Neural cell (in vitro differentiated cells): ENCODE measurements at regions not wholly inside any gene's neighbourhood (a gene's known extent, or its start where the extent isn't known, plus 50 kb on each side); places are given as distances from the start of the nearest gene placed in this dataset.

ENCODE experiments used
- H2AFZ ChIP-seq: fragments of 200-600, 300-800 bp; sonication (generic), shearing (Covaris generic); 2 replicates; pipeline ENCODE4 v1.6.0; 2014; ENCODE audit warnings: low read depth, mild to moderate bottlenecking, antibody characterized with exemption, low read length, moderate library complexity
- H3F3A ChIP-seq: fragments of 200-600 bp; shearing (Covaris generic); 2 replicates; pipeline ENCODE4 v1.6.1; 2016; ENCODE audit warnings: mild to moderate bottlenecking, moderate library complexity, mixed read lengths, antibody characterized with exemption, low read length; ENCODE audit not compliant: insufficient read depth, poor library complexity, severe bottlenecking
- H3K27ac ChIP-seq: fragments of 200-600, 300-800 bp; sonication (generic), shearing (Covaris generic); 2 replicates; pipeline ENCODE4 v1.5.1; 2014; ENCODE audit warnings: mild to moderate bottlenecking, low read length, moderate library complexity
- H3K27me3 ChIP-seq: fragments of 300-800, 200-600 bp; sonication (generic), shearing (Covaris generic); 2 replicates; pipeline ENCODE4 v1.6.0; 2014; ENCODE audit warnings: mild to moderate bottlenecking, low read depth, low read length, moderate library complexity; ENCODE audit not compliant: insufficient read depth
- H3K36me3 ChIP-seq: fragments of 300-800, 200-600 bp; sonication (generic), shearing (Covaris generic); 2 replicates; pipeline ENCODE4 v1.5.1; 2014; ENCODE audit warnings: mild to moderate bottlenecking, antibody characterized with exemption, low read length, moderate library complexity; ENCODE audit not compliant: insufficient read depth
- H3K4me2 ChIP-seq: fragments of 300-800, 200-600 bp; sonication (generic), shearing (Covaris generic); 2 replicates; pipeline ENCODE4 v1.6.0; 2014; ENCODE audit warnings: mild to moderate bottlenecking, low read length
- H3K4me3 ChIP-seq: fragments of 300-800, 200-600 bp; sonication (generic), shearing (Covaris generic); 2 replicates; pipeline ENCODE4 v1.5.1; 2014; ENCODE audit warnings: mild to moderate bottlenecking, low read length, moderate library complexity
- H3K79me2 ChIP-seq: fragments of 200-600 bp; shearing (Covaris generic); replicated peaks from 2 replicates; pipeline ENCODE4 v1.6.0; 2014; ENCODE audit warnings: mild to moderate bottlenecking, low read length, moderate library complexity; ENCODE audit not compliant: insufficient read depth
- H3K9ac ChIP-seq: fragments of 300-800, 200-600 bp; sonication (generic), shearing (Covaris generic); 2 replicates; pipeline ENCODE4 v1.6.1; 2016; ENCODE audit warnings: mild to moderate bottlenecking, low read length, mixed read lengths
- H3K9me2 ChIP-seq: fragments of 200-600 bp; shearing (Covaris generic); 2 replicates; pipeline ENCODE4 v1.6.1; 2016; ENCODE audit warnings: mild to moderate bottlenecking, low read length, mixed read lengths; ENCODE audit not compliant: insufficient read depth
- H3K9me3 ChIP-seq: fragments of 200-600, 300-800 bp; sonication (generic), shearing (Covaris generic); 2 replicates; pipeline ENCODE4 v1.6.1; 2016; ENCODE audit warnings: mild to moderate bottlenecking, mixed run types, low read length, moderate library complexity, mixed read lengths
- H4K20me1 ChIP-seq: fragments of 200-600 bp; shearing (Covaris generic); 2 replicates; pipeline ENCODE4 v1.6.1; 2016; ENCODE audit warnings: mild to moderate bottlenecking, mixed run types; ENCODE audit not compliant: insufficient read depth
- EP300 ChIP-seq: fragments of 450-650 bp; conservative IDR thresholded peaks from 2 replicates; pipeline ENCODE4 v1.6.1; 2014; ENCODE audit warnings: antibody characterized with exemption, mild to moderate bottlenecking, moderate library complexity; ENCODE audit not compliant: poor library complexity, severe bottlenecking
- EZH2 ChIP-seq: fragments of 200-600, 300-800 bp; shearing (Covaris generic), sonication (generic); IDR thresholded peaks from 2 replicates; pipeline ENCODE4 v1.6.1; 2014; ENCODE audit warnings: antibody characterized with exemption, low read length, borderline replicate concordance, mild to moderate bottlenecking; ENCODE audit not compliant: insufficient read depth, poor library complexity, severe bottlenecking
- MXI1 ChIP-seq: fragments of 450-650 bp; conservative IDR thresholded peaks from 2 replicates; pipeline ENCODE4 v1.6.1; 2014; ENCODE audit warnings: antibody characterized with exemption, mild to moderate bottlenecking; ENCODE audit not compliant: poor library complexity, severe bottlenecking
- POLR2AphosphoS5 ChIP-seq: IDR thresholded peaks from 2 replicates; pipeline ENCODE4 v1.6.1; 2012
- RAD21 ChIP-seq: fragments of 450-650 bp; conservative IDR thresholded peaks from 2 replicates; pipeline ENCODE4 v1.6.1; 2014; ENCODE audit warnings: antibody characterized with exemption, mild to moderate bottlenecking, moderate library complexity
- SMC3 ChIP-seq: fragments of 450-650 bp; conservative IDR thresholded peaks from 2 replicates; pipeline ENCODE4 v1.6.1; 2014; ENCODE audit warnings: antibody characterized with exemption, mild to moderate bottlenecking, moderate library complexity; ENCODE audit not compliant: poor library complexity
- TAF1 ChIP-seq: IDR thresholded peaks from 2 replicates; pipeline ENCODE4 v1.6.1; 2012; ENCODE audit warnings: low read depth
- TF ChIP-seq, protein P1 (sequence below): fragments of 450-650 bp; IDR thresholded peaks from 2 replicates; pipeline ENCODE4 v1.5.1; 2014; ENCODE audit warnings: antibody characterized with exemption, mild to moderate bottlenecking, moderate library complexity; ENCODE audit not compliant: poor library complexity, severe bottlenecking
- TF ChIP-seq, protein P2 (sequence below): IDR thresholded peaks from 2 replicates; pipeline ENCODE4 v1.6.1; 2012; ENCODE audit warnings: borderline replicate concordance

DNA sequence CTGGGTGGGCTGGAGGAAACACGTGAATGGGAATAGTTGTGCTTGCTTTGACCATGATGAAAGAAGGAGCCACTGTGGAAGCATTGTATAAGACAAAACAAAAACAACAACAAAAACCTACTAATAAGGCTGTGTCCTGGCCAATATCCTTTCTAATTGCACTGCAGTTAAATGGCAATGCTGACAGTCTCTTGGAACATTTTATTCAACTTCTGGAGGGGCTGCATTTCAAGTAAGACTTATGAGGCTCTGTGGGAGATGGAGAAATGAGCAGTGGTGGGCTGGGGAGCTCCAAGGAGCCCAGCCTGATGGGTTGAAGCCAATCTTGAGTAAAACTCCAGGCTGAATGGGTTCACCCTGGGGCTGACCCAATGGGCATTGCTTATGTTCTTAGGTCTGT, 99.8 kb upstream of the ROPN1 start:
- no peaks in the 10 kb centered on the region for H3K36me3 ChIP-seq
- no peak overlapping the region for H2AFZ ChIP-seq
- no peak overlapping the region for H3K4me2 ChIP-seq
- no peaks in the 10 kb centered on the region for H3F3A ChIP-seq
- H3K27ac ChIP-seq: no peak overlapping the region
- peaks cover 28% of the 10 kb centered on the region for H3K79me2 ChIP-seq
- no peaks in the 10 kb centered on the region for H3K9me2 ChIP-seq
- H3K9me3 ChIP-seq: no peaks in the 10 kb centered on the region
- no peak overlapping the region for H3K9ac ChIP-seq
- no peak overlapping the region for H3K4me3 ChIP-seq
- no peaks in the 10 kb centered on the region for H3K27me3 ChIP-seq
- TF ChIP-seq POLR2AphosphoS5 (no peak), SMC3 (no peak)
- TF ChIP-seq, protein P1, sequence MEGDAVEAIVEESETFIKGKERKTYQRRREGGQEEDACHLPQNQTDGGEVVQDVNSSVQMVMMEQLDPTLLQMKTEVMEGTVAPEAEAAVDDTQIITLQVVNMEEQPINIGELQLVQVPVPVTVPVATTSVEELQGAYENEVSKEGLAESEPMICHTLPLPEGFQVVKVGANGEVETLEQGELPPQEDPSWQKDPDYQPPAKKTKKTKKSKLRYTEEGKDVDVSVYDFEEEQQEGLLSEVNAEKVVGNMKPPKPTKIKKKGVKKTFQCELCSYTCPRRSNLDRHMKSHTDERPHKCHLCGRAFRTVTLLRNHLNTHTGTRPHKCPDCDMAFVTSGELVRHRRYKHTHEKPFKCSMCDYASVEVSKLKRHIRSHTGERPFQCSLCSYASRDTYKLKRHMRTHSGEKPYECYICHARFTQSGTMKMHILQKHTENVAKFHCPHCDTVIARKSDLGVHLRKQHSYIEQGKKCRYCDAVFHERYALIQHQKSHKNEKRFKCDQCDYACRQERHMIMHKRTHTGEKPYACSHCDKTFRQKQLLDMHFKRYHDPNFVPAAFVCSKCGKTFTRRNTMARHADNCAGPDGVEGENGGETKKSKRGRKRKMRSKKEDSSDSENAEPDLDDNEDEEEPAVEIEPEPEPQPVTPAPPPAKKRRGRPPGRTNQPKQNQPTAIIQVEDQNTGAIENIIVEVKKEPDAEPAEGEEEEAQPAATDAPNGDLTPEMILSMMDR: no peak
- no peaks in the 10 kb centered on the region for H4K20me1 ChIP-seq

DNA sequence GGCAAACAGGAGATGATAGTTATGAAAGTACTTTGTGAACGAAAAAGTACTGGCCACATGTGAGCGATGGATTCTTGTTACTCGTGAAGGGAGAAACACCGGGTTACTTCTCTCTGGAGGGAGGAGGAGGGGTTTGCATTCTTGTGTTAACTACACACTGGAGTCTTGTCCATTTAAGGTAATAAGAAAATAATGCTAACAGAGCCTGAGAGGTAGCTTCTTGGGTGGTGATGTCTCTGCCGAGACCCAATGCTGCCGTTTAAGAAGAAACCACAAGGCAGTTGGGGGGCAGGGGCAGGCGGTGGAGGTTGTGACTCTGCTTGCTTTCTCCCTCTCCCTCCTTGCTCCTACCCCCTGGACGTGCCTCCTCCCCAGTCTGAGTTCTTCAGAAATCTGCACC, 100.9 kb upstream of the ROPN1 start:
- H3K9me3 ChIP-seq: no peaks in the 10 kb centered on the region
- no peak overlapping the region for H3K4me2 ChIP-seq
- H3F3A ChIP-seq: no peaks in the 10 kb centered on the region
- peaks cover 20% of the 10 kb centered on the region for H3K79me2 ChIP-seq
- no peak overlapping the region for H2AFZ ChIP-seq
- H3K9me2 ChIP-seq: no peaks in the 10 kb centered on the region
- H3K27ac ChIP-seq: no peak overlapping the region
- no peaks in the 10 kb centered on the region for H3K36me3 ChIP-seq
- H3K4me3 ChIP-seq: no peak overlapping the region
- H4K20me1 ChIP-seq: no peaks in the 10 kb centered on the region
- H3K27me3 ChIP-seq: no peaks in the 10 kb centered on the region
- no peak overlapping the region for H3K9ac ChIP-seq
- TF ChIP-seq POLR2AphosphoS5: no peak
- no peak for TF ChIP-seq EZH2
- TF ChIP-seq RAD21: no peak
- no peak for TF ChIP-seq SMC3
- no peak for TF ChIP-seq EP300
- TF ChIP-seq TAF1: no peak
- TF ChIP-seq MXI1: no peak
- TF ChIP-seq, protein P2, sequence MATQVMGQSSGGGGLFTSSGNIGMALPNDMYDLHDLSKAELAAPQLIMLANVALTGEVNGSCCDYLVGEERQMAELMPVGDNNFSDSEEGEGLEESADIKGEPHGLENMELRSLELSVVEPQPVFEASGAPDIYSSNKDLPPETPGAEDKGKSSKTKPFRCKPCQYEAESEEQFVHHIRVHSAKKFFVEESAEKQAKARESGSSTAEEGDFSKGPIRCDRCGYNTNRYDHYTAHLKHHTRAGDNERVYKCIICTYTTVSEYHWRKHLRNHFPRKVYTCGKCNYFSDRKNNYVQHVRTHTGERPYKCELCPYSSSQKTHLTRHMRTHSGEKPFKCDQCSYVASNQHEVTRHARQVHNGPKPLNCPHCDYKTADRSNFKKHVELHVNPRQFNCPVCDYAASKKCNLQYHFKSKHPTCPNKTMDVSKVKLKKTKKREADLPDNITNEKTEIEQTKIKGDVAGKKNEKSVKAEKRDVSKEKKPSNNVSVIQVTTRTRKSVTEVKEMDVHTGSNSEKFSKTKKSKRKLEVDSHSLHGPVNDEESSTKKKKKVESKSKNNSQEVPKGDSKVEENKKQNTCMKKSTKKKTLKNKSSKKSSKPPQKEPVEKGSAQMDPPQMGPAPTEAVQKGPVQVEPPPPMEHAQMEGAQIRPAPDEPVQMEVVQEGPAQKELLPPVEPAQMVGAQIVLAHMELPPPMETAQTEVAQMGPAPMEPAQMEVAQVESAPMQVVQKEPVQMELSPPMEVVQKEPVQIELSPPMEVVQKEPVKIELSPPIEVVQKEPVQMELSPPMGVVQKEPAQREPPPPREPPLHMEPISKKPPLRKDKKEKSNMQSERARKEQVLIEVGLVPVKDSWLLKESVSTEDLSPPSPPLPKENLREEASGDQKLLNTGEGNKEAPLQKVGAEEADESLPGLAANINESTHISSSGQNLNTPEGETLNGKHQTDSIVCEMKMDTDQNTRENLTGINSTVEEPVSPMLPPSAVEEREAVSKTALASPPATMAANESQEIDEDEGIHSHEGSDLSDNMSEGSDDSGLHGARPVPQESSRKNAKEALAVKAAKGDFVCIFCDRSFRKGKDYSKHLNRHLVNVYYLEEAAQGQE: no peak
- TF ChIP-seq, protein P1: no peak
